ENCODE measurements at regions not wholly inside any gene's neighbourhood (a gene's known extent, or its start where the extent isn't known, plus 50 kb on each side); places are given as distances from the start of the nearest gene placed in this dataset.

- Histone ChIP-seq H3K27ac (no peak overlapping the region), H3K9me3 (no peaks in the 10 kb centered on the region), H3K4me1 (0 out of 3 replicates have a peak, but pooled peaks cover 3% of the 10 kb centered on the region), H3K4me2 (no peak overlapping the region), H3K4me3 (no peak overlapping the region)
- no peak for DNase-seq (ENCODE audit: low read depth in 1 of 2, low spot score in 1 of 2)
- ChIA-PET POLR2A (no interaction called here), CTCF (no interaction called here)
- no peak for TF ChIP-seq RAD21 (conservative IDR thresholded peaks at IDR 0.05 in 1 of 2, IDR thresholded peaks at IDR 0.05 in 1 of 2)
- no peak for TF ChIP-seq PBX3 (IDR thresholded peaks at IDR 0.05)
- TF ChIP-seq HEYL (CRISPR knock-in tag; IDR thresholded peaks at IDR 0.05): no peak
- TF ChIP-seq POLR2AphosphoS2 (conservative IDR thresholded peaks at IDR 0.05; ENCODE audit: low read length): no peak
- no peak for TF ChIP-seq TFCP2L1 (CRISPR knock-in tag; IDR thresholded peaks at IDR 0.05)
- no peak for TF ChIP-seq MYC (IDR thresholded peaks at IDR 0.05; ENCODE audit: borderline replicate concordance, low read length)
- no peak for ATAC-seq
- WGBS (ENCODE audit: missing lambda C conversion rate): 62% methylated on average over 3 of the region's 3 CpGs
- no peak for FAIRE-seq
Observed at GRCh38 chr2:74766780-74767179, 67.1 kb upstream of the HK2 start.

- 40% methylated on average over 2 of the region's 2 CpGs for WGBS (ENCODE audit: missing lambda C conversion rate)
- Histone ChIP-seq H3K4me1 (0 out of 3 replicates have a peak, but pooled peaks cover 3% of the 10 kb centered on the region), H3K9me3 (no peaks in the 10 kb centered on the region), H3K4me2 (no peak overlapping the region), H3K27ac (no peak overlapping the region), H3K4me3 (no peak overlapping the region)
- DNase-seq (ENCODE audit: low read depth in 1 of 2, low spot score in 1 of 2) (no peak), FAIRE-seq (no peak), ATAC-seq (no peak)
- CTCF ChIA-PET: interaction anchor here (1.2 to 1.8 kb wide), 4 partner anchors 9 to 108 kb away, joined by 3 to 6 read pairs (median 5); no protein-coding TSS in a partner anchor
- no peak for TF ChIP-seq MYC (IDR thresholded peaks at IDR 0.05; ENCODE audit: borderline replicate concordance, low read length)
- TF ChIP-seq MAFK (IDR thresholded peaks at IDR 0.05; ENCODE audit: partially characterized antibody): no peak
- TF ChIP-seq PHF8 (IDR thresholded peaks at IDR 0.05; ENCODE audit: borderline replicate concordance, low read depth): no peak
- TF ChIP-seq HDAC2 (IDR thresholded peaks at IDR 0.05): no peak
- no peak for TF ChIP-seq REST (IDR thresholded peaks at IDR 0.05)
- no peak for TF ChIP-seq RARB (CRISPR knock-in tag; IDR thresholded peaks at IDR 0.05)
- no peak for TF ChIP-seq HOXB5 (CRISPR knock-in tag; IDR thresholded peaks at IDR 0.05)
- TF ChIP-seq KDM1A (IDR thresholded peaks at IDR 0.05; ENCODE audit: low read depth): no peak
- TF ChIP-seq ELK1 (IDR thresholded peaks at IDR 0.05; ENCODE audit: low read depth, low read length): no peak
- no peak for TF ChIP-seq USF2 (IDR thresholded peaks at IDR 0.05)
- TF ChIP-seq BCL3 (IDR thresholded peaks at IDR 0.05): no peak
- TF ChIP-seq POLR2AphosphoS2 (conservative IDR thresholded peaks at IDR 0.05; ENCODE audit: low read length): no peak
- TF ChIP-seq SREBF2 (IDR thresholded peaks at IDR 0.05): no peak
- no peak for TF ChIP-seq BHLHE40 (IDR thresholded peaks at IDR 0.05; ENCODE audit: low read depth, low read length)
- TF ChIP-seq HES2 (IDR thresholded peaks at IDR 0.05): no peak
- POLR2A ChIA-PET: no interaction called here
Observed at GRCh38 chr2:74767618-74768017, 66.3 kb upstream of the HK2 start.

Data from A549 (cell line).